HG02981 (cell line): ENCODE measurements at regions not wholly inside any gene's neighbourhood (a gene's known extent, or its start where the extent isn't known, plus 50 kb on each side); places are given as distances from the start of the nearest gene placed in this dataset.

Experiments
- ATAC-seq: cut with Tn5 transposase; IDR thresholded peaks from one replicate; pipeline ENCODE4 v1.9.1; 2021; ENCODE audit warnings: mild to moderate bottlenecking, moderate library complexity; ENCODE audit not compliant: unreplicated experiment

- ATAC-seq = no peak
These were observed 460.8 kb downstream of the TAF11L14 start for GRCh38 chr5:18095061-18095460.

- ATAC-seq = no peak
These were observed 463.6 kb downstream of the TAF11L14 start for GRCh38 chr5:18097817-18098216.

GRCh38 chr5:18098691-18099090 is 464.4 kb downstream of the TAF11L14 start:
- no peak for ATAC-seq

GRCh38 chr5:18099261-18099660 is 465.0 kb downstream of the TAF11L14 start:
- no peak for ATAC-seq

- ATAC-seq = no peak
These were observed 467.3 kb downstream of the TAF11L14 start for GRCh38 chr5:18101532-18101931.

GRCh38 chr5:18102733-18103132 is 468.5 kb downstream of the TAF11L14 start:
- no peak for ATAC-seq

GRCh38 chr5:18105449-18105848 is 471.2 kb downstream of the TAF11L14 start:
- ATAC-seq = no peak

- no peak for ATAC-seq
These were observed 477.7 kb downstream of the TAF11L14 start for GRCh38 chr5:18111906-18112465.

- no peak for ATAC-seq
These were observed 479.5 kb downstream of the TAF11L14 start for GRCh38 chr5:18113721-18114120.

GRCh38 chr5:18114151-18114757 is 480.0 kb downstream of the TAF11L14 start:
- ATAC-seq = no peak

GRCh38 chr5:18117968-18118367 is 483.7 kb downstream of the TAF11L14 start:
- no peak for ATAC-seq

- no peak for ATAC-seq
These were observed 485.0 kb downstream of the TAF11L14 start for GRCh38 chr5:18119156-18119785.

- ATAC-seq = no peak
These were observed 507.0 kb downstream of the TAF11L14 start for GRCh38 chr5:18141222-18141621.

- no peak for ATAC-seq
These were observed 508.6 kb downstream of the TAF11L14 start for GRCh38 chr5:18142831-18143230.

GRCh38 chr5:18152671-18153070 is 518.4 kb downstream of the TAF11L14 start:
- no peak for ATAC-seq

GRCh38 chr5:18158166-18158565 is 523.9 kb downstream of the TAF11L14 start:
- ATAC-seq = no peak

- ATAC-seq = no peak
These were observed 525.1 kb downstream of the TAF11L14 start for GRCh38 chr5:18159331-18159730.

- no peak for ATAC-seq
These were observed 537.4 kb downstream of the TAF11L14 start for GRCh38 chr5:18171684-18172083.

GRCh38 chr5:18179579-18179978 is 545.3 kb downstream of the TAF11L14 start:
- no peak for ATAC-seq

GRCh38 chr5:18181575-18181974 is 547.3 kb downstream of the TAF11L14 start:
- ATAC-seq = no peak

- no peak for ATAC-seq
These were observed 561.6 kb downstream of the TAF11L14 start for GRCh38 chr5:18195910-18196309.

- ATAC-seq = no peak
These were observed 563.5 kb downstream of the TAF11L14 start for GRCh38 chr5:18197734-18198133.

GRCh38 chr5:18202164-18202563 is 567.9 kb downstream of the TAF11L14 start:
- ATAC-seq = no peak
